Endothelial cell of umbilical vein (primary cell): ENCODE measurements at regions not wholly inside any gene's neighbourhood (a gene's known extent, or its start where the extent isn't known, plus 50 kb on each side); places are given as distances from the start of the nearest gene placed in this dataset.

ENCODE experiments used
- BruUV-seq: library from RNA; stranded (reverse); fragments of 400-500 nt; replicated peaks from 2 replicates; lab custom pipeline; 2021; lab: Mats Ljungman, UMichigan
- CTCF ChIA-PET: fragments of 300-600, 350-600 bp; sonication (Branson Sonifier 250); formaldehyde crosslinking; loops from one replicate; lab custom pipeline; 2021; ENCODE audit warnings: antibody characterized with exemption, inconsistent platforms; lab: Charles Lee
- POLR2A ChIA-PET: fragments of 300-600, 350-600 bp; sonication (Branson Sonifier 250); formaldehyde crosslinking; loops from one replicate; lab custom pipeline; 2021; ENCODE audit warnings: antibody characterized with exemption, inconsistent platforms; lab: Charles Lee
- DNase-seq: peaks from one replicate; pipeline ENCODE4 v3.0.0-alpha.2; 2011; ENCODE audit warnings: low read depth, low spot score
- FAIRE-seq: peaks from 2 replicates; lab custom pipeline; 2011; peaks lifted over from hg19 to GRCh38; lab: Jason Lieb, UNC
- H2AFZ ChIP-seq: 2 replicates; pipeline ENCODE4 v1.6.0; 2012; ENCODE audit warnings: low read depth, low read length, control low read depth, inconsistent platforms
- H3K27ac ChIP-seq: 2 replicates; pipeline ENCODE4 v1.5.1; 2011; ENCODE audit warnings: low read depth, mild to moderate bottlenecking, control low read depth, low read length, moderate library complexity; ENCODE audit not compliant: insufficient read depth
- H3K27me3 ChIP-seq, 2 experiments: 2 replicates each; pipeline versions ENCODE4 v1.6.0 to v1.6.1; 2011; ENCODE audit warnings: low read length in 2 of 2, mixed read lengths in 1 of 2; ENCODE audit not compliant: control insufficient read depth in 2 of 2, insufficient read depth in 2 of 2
- H3K36me3 ChIP-seq, 2 experiments: 2 replicates in 1 of 2; 3 replicates in 1 of 2; pipeline ENCODE4 v1.5.1; 2011; ENCODE audit warnings: low read length in 2 of 2, mild to moderate bottlenecking in 1 of 2, moderate library complexity in 1 of 2; ENCODE audit not compliant: control insufficient read depth in 2 of 2, insufficient read depth in 2 of 2; ENCODE audit errors: extremely low read depth in 1 of 2
- H3K4me1 ChIP-seq: 3 replicates; pipeline ENCODE4 v1.5.1; 2011; ENCODE audit warnings: mild to moderate bottlenecking, low read length; ENCODE audit not compliant: control insufficient read depth, insufficient read depth; ENCODE audit errors: extremely low read depth
- H3K4me2 ChIP-seq: 2 replicates; pipeline ENCODE4 v1.6.1; 2011; ENCODE audit warnings: low read length, control low read depth, mixed read lengths; ENCODE audit not compliant: insufficient read depth
- H3K4me3 ChIP-seq, 3 experiments: fragments of 200-600 bp in 1 of 3; sonication (generic), shearing (Covaris generic) in 1 of 3; replicated peaks in 1 of 3; 2 replicates each; pipeline ENCODE4 v1.5.1; 2011 to 2016; ENCODE audit warnings: control low read depth in 3 of 3, low read length in 3 of 3, mild to moderate bottlenecking in 2 of 3, inconsistent platforms in 1 of 3, low read depth in 1 of 3, moderate library complexity in 1 of 3; ENCODE audit not compliant: insufficient read depth in 1 of 3
- H3K79me2 ChIP-seq: 2 replicates; pipeline ENCODE4 v1.6.0; 2012; ENCODE audit warnings: low read length, inconsistent platforms; ENCODE audit not compliant: control insufficient read depth, insufficient read depth
- H3K9ac ChIP-seq: replicated peaks from 2 replicates; pipeline ENCODE3; 2011; ENCODE audit warnings: low read length, control low read depth; ENCODE audit not compliant: insufficient read depth; ENCODE audit errors: extremely low read depth
- H3K9me1 ChIP-seq: replicated peaks from 3 replicates; pipeline ENCODE4 v1.6.0; 2011; ENCODE audit warnings: mild to moderate bottlenecking, low read length; ENCODE audit not compliant: control insufficient read depth, insufficient read depth; ENCODE audit errors: extremely low read depth
- H3K9me3 ChIP-seq: replicated peaks from 2 replicates; pipeline ENCODE4 v1.5.1; 2012; ENCODE audit warnings: low read length, inconsistent platforms; ENCODE audit not compliant: control insufficient read depth, insufficient read depth
- H4K20me1 ChIP-seq: replicated peaks from 2 replicates; pipeline ENCODE3; 2011; ENCODE audit warnings: mild to moderate bottlenecking, low read length; ENCODE audit not compliant: control insufficient read depth, insufficient read depth; ENCODE audit errors: extremely low read depth
- CTCF ChIP-seq, 2 donors: IDR thresholded peaks; 1 replicate in 1 of 2; 2 replicates in 1 of 2; pipeline ENCODE4 v1.5.1; 2011; ENCODE audit warnings: low read length in 2 of 2, mild to moderate bottlenecking in 2 of 2, moderate library complexity in 2 of 2, control low read depth in 1 of 2, inconsistent platforms in 1 of 2, low read depth in 1 of 2; ENCODE audit not compliant: insufficient read depth in 1 of 2; ENCODE audit errors: extremely low read depth in 1 of 2
- EZH2 ChIP-seq: IDR thresholded peaks from 2 replicates; pipeline ENCODE4 v1.6.1; 2012; ENCODE audit warnings: borderline replicate concordance, low read depth, mild to moderate bottlenecking, moderate library complexity, low read length, inconsistent platforms; ENCODE audit not compliant: severe bottlenecking
- FOS ChIP-seq: IDR thresholded peaks from 2 replicates; pipeline ENCODE4 v1.6.1; 2011; ENCODE audit warnings: mild to moderate bottlenecking, low read length, moderate library complexity, borderline replicate concordance; ENCODE audit not compliant: insufficient read depth
- GATA2 ChIP-seq: IDR thresholded peaks from 2 replicates; pipeline ENCODE4 v1.7.0; 2011; ENCODE audit warnings: low read depth, mild to moderate bottlenecking, moderate library complexity, mixed read lengths, low read length; ENCODE audit not compliant: insufficient read length, insufficient read depth
- JUN ChIP-seq: IDR thresholded peaks from 2 replicates; pipeline ENCODE4 v1.6.1; 2011; ENCODE audit warnings: borderline replicate concordance, low read depth; ENCODE audit not compliant: insufficient read length, insufficient read depth
- MAX ChIP-seq: IDR thresholded peaks from 2 replicates; pipeline ENCODE4 v1.6.1; 2011; ENCODE audit not compliant: insufficient read depth, insufficient read length
- MYC ChIP-seq: IDR thresholded peaks from one replicate; pipeline ENCODE4 v1.6.1; 2011; ENCODE audit warnings: mild to moderate bottlenecking, low read depth, low read length
- POLR2A ChIP-seq: IDR thresholded peaks from 2 replicates; pipeline ENCODE4 v1.6.1; 2012; ENCODE audit warnings: low read depth, mild to moderate bottlenecking, control low read depth, low read length
- POLR2AphosphoS5 ChIP-seq: IDR thresholded peaks from 2 replicates; pipeline ENCODE4 v1.6.1; 2012; ENCODE audit warnings: low read depth, mild to moderate bottlenecking, control low read depth, low read length, moderate library complexity; ENCODE audit not compliant: insufficient read depth
- dilution Hi-C: fragments of 300-500 bp; cut with MboI; formaldehyde crosslinking; loops from one replicate; pipeline ENCODE4 v1.15.0; 2019; ENCODE audit warnings: low sequenced_read_pairs; ENCODE audit not compliant: extremely low pct_ligation_motif_present
- intact Hi-C: fragments of 100-400 bp; cut with micrococcal nuclease; formaldehyde crosslinking; loops from one replicate; pipeline ENCODE4 v1.10.0; 2022

- Histone ChIP-seq H3K27ac (no peak overlapping the region), H3K9me1 (no peaks in the 10 kb centered on the region), H3K4me1 (no peaks in the 10 kb centered on the region), H4K20me1 (no peaks in the 10 kb centered on the region), H3K4me3 (no peak overlapping the region), H3K9me3 (no peaks in the 10 kb centered on the region), H3K4me2 (no peak overlapping the region), H3K36me3 (no peaks in the 10 kb centered on the region), H2AFZ (no peak overlapping the region), H3K9ac (no peak overlapping the region), H3K27me3 (no peaks in the 10 kb centered on the region), H3K79me2 (no peaks in the 10 kb centered on the region)
- ChIA-PET CTCF (no interaction called here), POLR2A (no interaction called here)
- no TSS peak for BruUV-seq
- no peak for TF ChIP-seq POLR2A
- TF ChIP-seq GATA2, result no peak
- TF ChIP-seq MAX, result no peak
- no peak for TF ChIP-seq JUN
- TF ChIP-seq CTCF (IDR thresholded peaks at IDR 0.05; ENCODE audit: extremely low read depth in 1 of 2, insufficient read depth in 1 of 2, low read depth in 1 of 2, low read length in 2 of 2), result no peak
- no peak for TF ChIP-seq EZH2
- TF ChIP-seq MYC, result no peak
- TF ChIP-seq POLR2AphosphoS5, result no peak
- TF ChIP-seq FOS, result no peak
- dilution Hi-C loops (no loop called here), intact Hi-C loops (no loop called here)
- DNase-seq, result no peak
- FAIRE-seq, result no peak
These were observed 1156.8 kb downstream of the SLC16A7 start for GRCh38 chr12:60752589-60752988.
